Lower leg skin (tissue), 4 donors: ENCODE measurements at regions not wholly inside any gene's neighbourhood (a gene's known extent, or its start where the extent isn't known, plus 50 kb on each side); places are given as distances from the start of the nearest gene placed in this dataset.
"Not testable (repeated sequence)": the region's sequence is repeated elsewhere in the genome, so short reads cannot be mapped to it uniquely, and the experiment has no call there.

ENCODE experiments used
- DNase-seq, 2 donors: peaks; one replicate each; pipeline ENCODE4 v3.0.0-alpha.2; 2019; ENCODE audit warnings: low spot score in 2 of 2
- H3K4me3 ChIP-seq: fragments of 200-600 bp; sonication (generic); 2 replicates; pipeline ENCODE4 v1.5.1; 2017; ENCODE audit warnings: mild to moderate bottlenecking, low read depth; ENCODE audit not compliant: poor library complexity, severe bottlenecking
- POLR2A ChIP-seq, 2 donors: fragments of 450-650 bp; IDR thresholded peaks; one replicate each; pipeline ENCODE4 v1.6.1; 2016 to 2017; ENCODE audit warnings: antibody characterized with exemption in 2 of 2, mild to moderate bottlenecking in 1 of 2, moderate library complexity in 1 of 2
- WGBS, 2 donors: methylation state at CpG; one replicate each; pipeline ENCODE4 v1.1.5; 2018; 5-methylcytosine and 5-hydroxymethylcytosine counted together
- intact Hi-C: fragments of 100-400 bp; cut with DNase I; formaldehyde crosslinking; loops from one replicate; pipeline ENCODE4 v1.15.0; 2023; ENCODE audit warnings: low total_unique reads
- TF ChIP-seq, protein P1 (sequence below), 3 donors: fragments of 450-650 bp; IDR thresholded peaks; one replicate each; pipeline ENCODE4 v1.5.1; 2016; ENCODE audit warnings: antibody characterized with exemption in 3 of 3, mild to moderate bottlenecking in 3 of 3, moderate library complexity in 2 of 3

DNA sequence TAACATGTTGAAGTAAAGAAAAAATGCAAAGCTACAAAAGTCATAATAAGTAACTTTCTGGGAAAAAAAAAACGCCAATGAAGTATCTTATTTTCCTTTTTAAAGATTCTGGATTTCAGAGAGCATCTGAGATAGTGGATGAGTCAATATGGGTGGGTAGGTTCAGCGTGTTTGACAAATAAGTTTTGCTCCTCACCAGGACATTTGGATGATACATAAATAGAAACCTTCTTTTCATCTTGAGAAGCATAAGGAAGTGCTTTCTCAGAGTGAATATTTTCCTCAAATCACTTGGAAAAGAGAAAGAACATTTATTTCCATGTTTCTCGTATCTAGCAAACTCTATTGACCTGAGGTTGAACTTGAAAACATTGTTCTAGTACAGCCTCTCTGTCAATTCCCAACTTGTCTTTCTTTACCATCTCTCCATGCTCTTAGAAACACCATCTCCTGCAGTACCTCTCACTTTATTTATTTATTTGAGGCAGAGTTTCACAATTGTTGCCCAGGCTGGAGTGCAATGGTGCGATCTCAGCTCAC is 463.2 kb downstream of the KLF5 start:
- WGBS, 2 donors, result 45 to 53% methylated on average over 4 of the region's 4 CpGs
- H3K4me3 ChIP-seq, result no peak overlapping the region
- TF ChIP-seq POLR2A (IDR thresholded peaks at IDR 0.05), result no peak
- TF ChIP-seq, protein P1, sequence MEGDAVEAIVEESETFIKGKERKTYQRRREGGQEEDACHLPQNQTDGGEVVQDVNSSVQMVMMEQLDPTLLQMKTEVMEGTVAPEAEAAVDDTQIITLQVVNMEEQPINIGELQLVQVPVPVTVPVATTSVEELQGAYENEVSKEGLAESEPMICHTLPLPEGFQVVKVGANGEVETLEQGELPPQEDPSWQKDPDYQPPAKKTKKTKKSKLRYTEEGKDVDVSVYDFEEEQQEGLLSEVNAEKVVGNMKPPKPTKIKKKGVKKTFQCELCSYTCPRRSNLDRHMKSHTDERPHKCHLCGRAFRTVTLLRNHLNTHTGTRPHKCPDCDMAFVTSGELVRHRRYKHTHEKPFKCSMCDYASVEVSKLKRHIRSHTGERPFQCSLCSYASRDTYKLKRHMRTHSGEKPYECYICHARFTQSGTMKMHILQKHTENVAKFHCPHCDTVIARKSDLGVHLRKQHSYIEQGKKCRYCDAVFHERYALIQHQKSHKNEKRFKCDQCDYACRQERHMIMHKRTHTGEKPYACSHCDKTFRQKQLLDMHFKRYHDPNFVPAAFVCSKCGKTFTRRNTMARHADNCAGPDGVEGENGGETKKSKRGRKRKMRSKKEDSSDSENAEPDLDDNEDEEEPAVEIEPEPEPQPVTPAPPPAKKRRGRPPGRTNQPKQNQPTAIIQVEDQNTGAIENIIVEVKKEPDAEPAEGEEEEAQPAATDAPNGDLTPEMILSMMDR (IDR thresholded peaks at IDR 0.05), result no peak
- intact Hi-C loops, result no loop called here
- no peak for DNase-seq

DNA sequence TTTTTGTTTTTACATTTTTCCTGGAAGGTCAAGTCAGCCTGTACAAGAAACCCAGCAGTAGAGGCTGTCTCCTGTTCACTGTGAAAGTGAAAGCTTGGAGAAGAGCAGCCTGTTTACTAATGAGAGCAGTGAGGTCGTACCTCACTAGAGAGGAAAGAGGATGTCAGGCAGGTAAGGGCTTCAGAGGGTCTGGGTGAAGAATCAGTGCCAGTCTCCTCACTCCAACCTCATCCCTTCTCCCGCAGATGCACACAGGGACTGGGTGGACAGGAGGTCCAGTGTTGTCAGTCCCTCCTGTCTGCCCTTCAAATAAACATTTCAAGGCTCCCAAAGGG is 462.5 kb downstream of the KLF5 start:
- H3K4me3 ChIP-seq, result no peak overlapping the region
- intact Hi-C loops, result no loop called here
- DNase-seq, result no peak
- 51% methylated on average over 2 of the region's 2 CpGs for WGBS, 2 donors
- no peak for TF ChIP-seq POLR2A (IDR thresholded peaks at IDR 0.05)
- TF ChIP-seq, protein P1 (IDR thresholded peaks at IDR 0.05), result no peak

DNA sequence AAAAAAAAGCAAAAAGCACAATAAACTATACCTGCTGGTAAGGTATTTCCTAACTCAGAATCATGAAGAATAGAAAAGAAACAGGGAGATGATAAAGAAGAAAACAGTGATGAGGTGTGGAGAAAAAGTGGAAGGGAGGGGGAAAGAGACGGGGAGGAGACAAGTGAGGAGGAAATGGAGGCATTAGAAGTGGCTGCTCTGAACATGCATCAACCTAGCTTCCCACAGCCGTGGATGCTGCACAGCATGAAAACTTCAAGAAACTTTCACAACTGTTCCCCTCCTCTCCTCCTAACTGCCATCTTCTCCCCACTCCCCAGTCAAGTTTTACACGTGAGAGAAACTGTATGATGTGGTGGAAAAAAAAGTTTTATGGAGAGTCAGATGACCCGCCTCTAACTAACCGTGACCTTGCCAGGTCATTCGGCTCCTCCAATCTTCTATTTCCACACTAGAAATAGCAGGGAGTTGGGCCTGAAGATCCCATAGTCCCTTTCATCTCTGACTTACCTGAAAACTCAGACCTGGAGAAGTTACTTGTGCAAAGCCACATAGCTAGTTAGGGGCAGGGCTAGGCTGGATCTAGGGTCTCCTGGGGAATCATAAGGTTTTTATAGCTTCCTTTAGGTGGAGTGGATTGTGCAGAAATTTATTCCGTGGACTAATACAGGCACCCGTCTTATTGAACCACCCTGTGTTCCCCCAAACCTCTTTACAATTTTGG is 461.9 kb downstream of the KLF5 start:
- DNase-seq, result no peak
- H3K4me3 ChIP-seq, result no peak overlapping the region
- 64 to 68% methylated on average over 8 of the region's 8 CpGs for WGBS, 2 donors
- TF ChIP-seq, protein P1 (IDR thresholded peaks at IDR 0.05), result no peak
- no peak for TF ChIP-seq POLR2A (IDR thresholded peaks at IDR 0.05)
- intact Hi-C loops, result no loop called here

DNA sequence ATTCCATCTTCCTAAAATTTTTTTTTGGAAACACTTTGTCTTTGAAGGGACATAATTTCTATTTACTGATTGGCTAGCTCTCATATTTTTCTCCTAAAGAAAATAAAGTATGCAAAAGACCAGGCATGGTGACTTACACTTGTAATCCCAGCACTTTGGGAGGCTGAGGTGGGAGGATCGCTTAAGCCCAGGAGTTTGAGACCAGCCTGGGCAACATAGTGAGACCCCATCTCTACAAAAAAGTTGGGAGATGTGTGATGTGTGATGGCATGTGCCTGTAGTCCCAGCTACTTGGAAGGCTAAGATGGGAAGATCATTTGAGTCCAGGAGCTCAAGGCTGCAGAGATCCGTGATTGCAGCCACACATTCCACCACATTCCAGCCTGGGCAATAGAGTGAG is 461.3 kb downstream of the KLF5 start:
- 86 to 91% methylated on average over 2 of the region's 2 CpGs for WGBS, 2 donors
- DNase-seq, H3K4me3 ChIP-seq, intact Hi-C loops: not testable (repeated sequence)

DNA sequence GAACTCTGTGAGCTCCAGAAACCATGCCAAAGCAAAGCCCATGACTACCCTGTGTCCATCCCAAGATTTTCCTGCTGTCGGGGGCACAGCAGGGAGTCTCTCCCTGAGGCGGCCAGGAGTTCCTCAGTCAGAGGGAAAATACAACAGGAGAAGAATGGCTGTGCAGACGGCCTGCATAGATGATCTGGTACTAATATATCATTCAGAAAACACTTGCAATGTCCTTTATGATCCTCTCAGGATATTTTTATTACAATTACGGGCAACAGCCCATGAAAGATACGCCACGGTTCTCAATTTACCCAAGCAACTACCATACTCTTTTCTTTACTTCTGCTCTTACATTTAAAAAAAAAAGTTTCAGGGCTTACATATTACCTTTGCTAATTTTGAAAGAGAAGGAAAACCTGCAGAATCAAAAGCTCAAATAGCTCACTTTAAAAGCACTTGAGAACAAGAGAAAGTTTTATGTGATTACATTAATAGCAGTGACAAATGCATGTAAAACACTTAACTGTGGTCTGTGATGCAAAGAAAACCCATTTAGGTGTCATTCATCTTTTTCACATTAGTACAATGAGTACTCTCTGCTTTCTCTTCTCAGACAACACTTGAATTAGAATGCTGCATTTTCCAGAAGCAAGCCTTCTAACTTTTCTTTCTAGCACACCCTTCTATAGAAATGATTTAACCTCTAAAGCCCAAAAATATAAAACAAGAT is 460.8 kb downstream of the KLF5 start:
- TF ChIP-seq POLR2A (IDR thresholded peaks at IDR 0.05), result no peak
- TF ChIP-seq, protein P1 (IDR thresholded peaks at IDR 0.05), result no peak
- intact Hi-C loops, result no loop called here
- H3K4me3 ChIP-seq, result no peak overlapping the region
- 91 to 93% methylated on average over 6 of the region's 6 CpGs for WGBS, 2 donors
- no peak for DNase-seq

DNA sequence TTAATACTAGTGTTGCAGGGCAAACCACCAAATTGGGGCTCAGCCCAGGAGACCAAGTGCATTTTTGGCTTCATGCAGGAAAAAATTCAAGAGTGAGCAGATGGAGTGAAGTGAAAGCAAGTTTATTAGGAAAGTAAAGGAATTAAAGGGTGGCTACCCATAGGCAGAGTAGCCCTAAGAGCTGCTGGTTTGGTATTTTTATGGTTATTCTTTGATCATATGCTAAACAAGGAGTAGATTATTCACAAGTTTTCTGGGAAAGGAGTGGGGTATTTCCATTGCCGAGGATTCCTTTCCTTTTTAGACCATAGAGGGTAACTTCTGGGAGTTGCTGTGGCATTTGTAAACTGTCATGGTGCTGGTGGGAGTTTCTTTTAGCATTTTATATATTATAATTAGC is 459.0 kb downstream of the KLF5 start:
- H3K4me3 ChIP-seq, result no peak overlapping the region
- intact Hi-C loops, result no loop called here
- 61 to 62% methylated on average over 1 of the region's 1 CpG for WGBS, 2 donors
- no peak for DNase-seq
- TF ChIP-seq, protein P1 (IDR thresholded peaks at IDR 0.05), result no peak
